Stimulated activated CD4-positive, alpha-beta T cell treated with anti-CD3 and anti-CD28 coated beads, Interleukin-15, amount 100 ng/mL, for 48 hours (primary cell): ENCODE measurements at regions not wholly inside any gene's neighbourhood (a gene's known extent, or its start where the extent isn't known, plus 50 kb on each side); places are given as distances from the start of the nearest gene placed in this dataset.
"Not testable (repeated sequence)": the region's sequence is repeated elsewhere in the genome, so short reads cannot be mapped to it uniquely, and the experiment has no call there.

Source experiments
- DNase-seq, 2 donors: peaks; one replicate each; pipeline ENCODE4 v3.0.0-alpha.2; 2020; ENCODE audit warnings: low read depth in 2 of 2

DNA sequence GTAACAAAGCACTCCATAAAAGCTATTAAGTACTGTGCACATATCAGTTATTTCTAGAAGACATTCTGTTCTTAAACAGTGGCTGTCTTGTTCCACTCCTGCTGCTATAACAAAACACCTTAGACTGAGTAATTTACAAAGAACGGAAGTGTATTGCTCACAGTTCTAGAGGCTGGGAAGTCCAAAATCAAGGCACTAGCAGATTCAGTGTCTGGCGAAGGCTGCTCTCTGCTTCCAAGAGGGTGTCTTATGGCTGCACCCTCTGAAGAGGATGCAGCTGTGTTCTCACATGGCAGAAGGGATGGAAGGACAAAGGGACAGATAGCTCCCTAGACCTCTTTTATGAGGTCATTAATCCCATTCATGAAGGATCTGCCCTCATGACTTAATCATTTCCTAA is 424.2 kb upstream of the ZMIZ1 start:
- DNase-seq, result no peak

DNA sequence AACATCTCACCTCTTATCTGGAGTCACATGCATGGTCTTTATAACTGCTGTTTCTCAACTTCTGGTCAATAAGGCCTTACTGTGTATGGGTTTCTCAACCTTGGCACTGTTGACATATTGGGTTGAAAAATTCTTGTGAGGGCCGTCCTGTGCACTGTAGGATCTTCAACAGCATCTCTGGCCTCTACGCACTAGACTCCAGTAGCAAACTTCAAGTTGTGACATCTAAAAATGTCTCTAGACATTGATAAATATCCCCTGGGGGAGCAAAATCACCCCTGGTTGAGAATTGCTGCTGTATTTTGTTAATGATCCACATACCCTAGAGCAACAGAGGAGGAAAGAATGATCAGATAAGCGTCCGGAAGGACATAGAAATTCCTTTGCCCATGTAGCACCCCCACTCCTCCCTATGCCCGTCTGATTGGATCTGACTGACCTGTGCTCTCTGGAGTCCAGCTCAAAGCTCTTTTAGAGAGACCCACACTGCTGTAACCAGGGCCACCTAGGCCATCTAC is 423.5 kb upstream of the ZMIZ1 start:
- DNase-seq, result no peak

DNA sequence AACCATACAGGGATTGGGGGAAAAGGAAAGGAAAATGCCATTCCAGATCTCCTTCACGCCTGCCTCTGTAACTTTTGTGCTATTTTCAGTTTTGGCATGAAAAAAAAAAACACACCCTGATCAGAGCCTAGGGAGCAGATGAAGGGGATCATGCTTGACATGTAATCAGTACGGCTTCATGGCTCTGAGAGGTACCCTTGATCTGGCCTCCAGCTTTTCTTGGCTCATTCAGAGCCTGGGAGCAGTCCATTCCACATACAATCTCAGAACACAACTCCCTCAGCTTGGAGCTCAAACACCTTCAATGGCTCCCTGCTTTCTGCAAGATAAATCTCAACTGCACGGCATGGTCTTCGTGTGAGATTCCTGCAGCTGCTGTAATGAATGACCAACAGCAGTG is 422.8 kb upstream of the ZMIZ1 start:
- DNase-seq, result no peak

DNA sequence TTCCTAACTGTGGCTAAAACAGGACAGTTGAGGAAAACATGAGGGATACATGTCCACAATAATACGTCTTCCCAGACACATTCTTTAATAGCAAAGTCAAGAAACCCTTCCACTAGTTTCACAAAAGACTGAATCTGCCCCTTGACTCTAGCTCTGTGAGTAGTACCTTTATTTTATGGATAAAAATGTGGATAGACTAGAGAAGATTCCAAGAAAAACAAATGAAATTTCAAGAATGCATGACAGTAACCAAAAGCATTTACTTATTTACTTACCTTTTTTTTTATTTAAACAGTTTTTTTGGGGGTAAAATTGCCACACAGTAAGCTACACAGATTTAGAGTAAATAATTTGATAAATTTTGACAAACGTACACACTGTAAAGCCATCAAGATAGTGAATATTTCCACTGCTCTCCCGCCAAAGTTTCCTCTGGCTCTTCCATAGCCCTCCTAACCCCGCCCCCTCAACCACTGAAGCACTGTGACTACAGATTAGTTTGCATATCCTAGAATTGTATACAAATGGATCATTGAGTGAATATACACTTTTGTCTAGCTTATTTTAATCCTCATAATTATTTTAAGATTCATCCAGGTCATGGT is 420.4 kb upstream of the ZMIZ1 start:
- DNase-seq, result no peak

DNA sequence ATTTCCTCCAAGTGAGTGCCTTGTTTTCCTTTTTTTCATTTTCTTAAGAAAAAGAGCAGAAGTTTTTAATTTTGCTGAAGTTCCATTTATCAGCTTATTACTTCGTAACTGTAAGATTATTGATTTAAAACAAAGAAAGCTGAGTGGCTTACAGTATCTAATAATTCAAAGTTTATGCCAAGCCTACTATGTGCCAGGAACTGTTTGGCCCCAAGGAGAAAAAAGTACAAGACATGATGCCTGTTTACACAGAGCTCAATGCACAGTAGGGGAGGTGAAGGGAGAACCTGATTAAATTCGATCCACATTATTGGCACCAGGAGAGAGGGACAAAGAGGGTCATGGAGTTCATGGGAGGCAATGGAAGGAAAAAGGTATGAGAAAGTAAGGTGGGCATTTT is 419.3 kb upstream of the ZMIZ1 start:
- no peak for DNase-seq

DNA sequence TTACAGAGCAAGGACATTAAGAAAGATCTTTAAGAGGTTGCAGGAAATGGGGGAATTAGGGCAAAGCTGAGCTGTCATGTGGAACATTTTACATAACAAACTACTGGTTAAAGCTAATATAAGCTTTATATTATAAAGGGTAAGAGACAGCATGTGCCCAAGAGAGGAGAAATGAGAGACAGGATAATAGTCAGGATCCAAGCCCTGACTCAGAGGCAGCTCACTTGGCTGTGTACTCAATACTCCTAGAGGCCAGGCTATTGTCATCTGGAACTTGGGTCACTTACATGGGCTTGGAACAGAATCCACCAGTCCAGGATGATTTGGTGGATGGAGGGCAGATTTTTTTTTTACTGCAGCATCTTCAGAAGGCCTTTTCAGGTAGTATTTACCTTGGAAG is 418.6 kb upstream of the ZMIZ1 start:
- no peak for DNase-seq

DNA sequence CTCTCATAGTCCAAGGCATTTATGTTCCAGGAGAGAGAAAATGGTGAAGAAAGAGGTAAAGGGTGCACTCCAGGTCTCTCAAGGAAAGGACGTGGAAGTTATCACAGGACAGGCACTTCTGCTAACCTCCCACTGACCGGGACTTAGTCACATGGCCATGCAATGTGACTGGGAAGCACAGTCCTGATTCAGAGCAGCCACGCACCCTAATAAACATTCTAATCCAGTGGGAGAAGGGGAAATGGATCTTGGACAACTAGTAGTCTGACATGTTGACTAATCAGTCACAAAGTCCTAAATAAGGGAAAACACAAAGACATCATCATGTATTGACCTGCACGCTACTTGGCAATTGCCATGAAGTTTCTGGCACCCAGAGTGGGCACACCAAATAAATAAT is 417.5 kb upstream of the ZMIZ1 start:
- DNase-seq, result no peak

DNA sequence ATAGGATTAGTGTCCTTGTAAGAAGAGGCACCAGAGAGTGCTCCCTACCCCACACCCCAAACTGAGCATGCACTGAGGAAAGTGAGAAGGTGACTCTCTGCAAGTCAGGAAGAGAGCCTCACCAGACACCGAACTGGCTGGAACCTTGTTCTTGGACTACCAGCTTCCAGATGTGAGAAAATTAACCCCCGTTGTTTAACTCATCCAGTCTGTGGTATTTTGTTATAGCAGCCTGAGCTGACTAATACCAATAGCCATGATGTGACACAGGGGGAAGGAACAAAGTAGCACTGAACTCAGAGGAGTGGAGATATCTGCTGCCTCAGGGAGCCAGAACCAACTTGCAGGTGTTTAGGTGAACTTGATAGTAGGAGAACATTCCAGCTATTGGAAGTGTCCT is 415.2 kb upstream of the ZMIZ1 start:
- no peak for DNase-seq

DNA sequence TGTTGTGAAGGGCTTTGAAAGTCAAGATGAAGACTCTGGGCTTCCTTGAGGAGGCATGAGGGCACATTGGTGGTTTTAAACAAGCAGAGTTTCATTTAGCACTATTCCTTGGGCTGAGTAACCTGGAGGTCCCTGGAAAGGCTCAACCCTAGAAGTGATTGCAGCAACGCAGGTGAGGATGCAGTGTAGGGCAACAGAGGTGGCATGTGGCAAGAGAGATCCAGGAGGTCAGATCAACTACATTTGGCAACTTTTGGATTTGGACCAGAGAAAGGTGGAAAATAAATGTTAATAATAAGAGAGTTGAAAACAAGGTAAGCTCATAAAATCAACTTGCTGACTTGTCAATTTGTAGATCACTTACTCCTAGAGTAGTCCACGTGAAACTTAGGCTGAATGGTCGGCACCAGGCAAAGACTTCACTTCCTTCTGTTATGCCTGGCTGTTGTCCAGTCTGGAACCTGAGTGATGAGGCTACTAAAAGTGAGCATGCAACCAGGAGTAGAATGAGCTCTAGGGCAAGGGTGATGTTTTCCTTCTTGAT is 414.6 kb upstream of the ZMIZ1 start:
- DNase-seq, result no peak

DNA sequence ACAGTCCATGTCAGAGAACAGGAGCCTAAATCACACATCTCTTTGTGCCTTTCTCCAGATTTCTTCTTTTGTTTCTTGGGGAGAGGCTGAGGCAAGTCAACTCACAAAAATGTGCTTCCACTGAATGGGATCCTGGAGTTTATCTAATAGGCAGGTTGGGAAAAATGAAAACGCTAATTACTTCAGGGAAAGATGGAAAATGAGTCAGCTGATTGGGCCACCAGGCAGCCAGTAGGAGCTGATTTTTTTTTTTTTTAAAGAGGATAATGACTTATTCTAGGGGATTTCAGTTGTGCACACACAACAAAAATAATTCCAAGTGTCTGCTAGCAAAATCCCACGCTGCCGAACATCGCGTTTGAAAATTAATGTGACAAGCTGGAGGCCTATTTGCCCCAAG is 412.8 kb upstream of the ZMIZ1 start:
- no peak for DNase-seq

DNA sequence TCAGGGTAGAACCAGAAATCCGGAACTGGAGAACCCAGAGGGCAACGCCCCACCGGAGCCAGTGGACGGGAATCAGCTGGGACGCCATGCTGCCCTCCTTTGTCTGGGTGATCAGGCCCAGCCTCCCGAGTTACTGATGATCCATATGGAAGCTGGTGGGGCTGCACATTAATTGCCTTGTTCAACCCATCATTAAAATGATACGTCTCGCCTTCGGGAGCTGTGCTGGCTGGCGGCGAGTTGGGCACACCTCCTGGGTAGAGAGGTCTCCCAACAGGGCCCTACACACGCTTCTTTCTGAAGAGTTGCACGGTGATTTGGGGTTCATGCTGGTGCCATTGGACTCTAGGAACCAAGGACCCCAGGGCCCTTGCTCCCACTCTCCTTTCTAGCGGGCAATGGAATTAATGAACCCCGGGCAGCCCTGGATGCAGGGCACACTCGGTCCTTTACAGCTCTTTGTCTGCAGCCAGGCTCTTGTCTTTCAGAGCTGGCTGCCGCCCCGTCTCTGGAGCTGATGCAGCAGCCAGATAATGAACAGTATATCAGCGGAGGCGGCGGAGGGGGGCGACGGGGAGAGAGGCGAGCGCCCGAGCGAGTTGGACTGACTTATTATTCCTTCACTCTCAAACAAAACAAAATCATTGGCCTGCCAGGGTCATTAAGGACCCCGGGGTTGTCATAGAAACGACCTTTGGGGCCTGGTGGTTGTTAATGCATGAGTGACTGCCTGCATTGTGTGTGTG is 412.2 kb upstream of the ZMIZ1 start:
- DNase-seq, result no peak

DNA sequence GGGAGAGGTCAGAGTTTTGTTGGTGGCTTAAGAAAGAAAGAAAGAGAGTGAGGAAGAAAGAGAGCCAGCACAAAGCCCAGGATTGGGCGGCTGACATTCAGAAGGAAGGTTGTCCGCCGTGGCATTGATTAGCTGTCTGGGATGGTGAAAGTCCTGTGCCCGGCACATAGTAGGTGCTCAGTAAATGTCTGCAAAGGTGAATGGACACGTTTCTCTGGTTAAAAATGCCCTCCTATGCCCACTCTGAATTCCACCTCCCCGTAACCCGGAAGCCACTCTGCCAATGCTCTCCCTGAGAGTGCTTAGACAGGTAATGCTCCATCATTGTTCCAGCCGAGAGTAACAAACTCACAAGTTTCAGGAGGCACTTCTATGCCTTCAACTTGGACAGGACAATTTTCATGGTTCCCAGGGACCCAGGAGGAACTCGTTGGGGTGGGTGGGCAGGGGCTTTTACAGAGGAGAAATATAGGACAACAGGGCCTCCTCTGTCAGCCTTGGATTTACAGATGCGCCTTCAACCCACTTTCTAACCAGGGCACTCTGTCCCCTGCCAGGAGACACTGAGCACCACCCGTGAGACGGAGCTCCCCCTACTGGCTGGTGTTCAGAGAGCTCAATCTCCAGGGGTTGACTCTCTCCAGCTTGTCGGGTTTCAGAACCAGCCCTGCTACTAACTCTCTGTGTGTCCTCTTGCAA is 411.5 kb upstream of the ZMIZ1 start:
- peak; percentile 47 to 62 for DNase-seq

DNA sequence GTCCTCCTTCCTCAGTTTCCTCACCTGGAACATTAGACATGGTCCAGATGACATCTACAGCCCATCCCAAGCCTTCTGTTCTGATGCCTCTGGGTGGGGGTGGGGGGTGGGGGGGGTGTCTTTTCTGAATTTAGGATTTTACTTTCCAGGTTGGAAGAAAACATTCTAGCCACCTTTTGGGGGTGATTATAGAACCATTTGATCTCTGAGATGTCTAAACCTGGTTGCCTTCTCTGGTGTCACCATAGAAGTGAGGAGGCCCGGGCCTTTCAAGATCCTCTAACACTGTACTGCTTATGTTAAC is 411.0 kb upstream of the ZMIZ1 start:
- no peak for DNase-seq

DNA sequence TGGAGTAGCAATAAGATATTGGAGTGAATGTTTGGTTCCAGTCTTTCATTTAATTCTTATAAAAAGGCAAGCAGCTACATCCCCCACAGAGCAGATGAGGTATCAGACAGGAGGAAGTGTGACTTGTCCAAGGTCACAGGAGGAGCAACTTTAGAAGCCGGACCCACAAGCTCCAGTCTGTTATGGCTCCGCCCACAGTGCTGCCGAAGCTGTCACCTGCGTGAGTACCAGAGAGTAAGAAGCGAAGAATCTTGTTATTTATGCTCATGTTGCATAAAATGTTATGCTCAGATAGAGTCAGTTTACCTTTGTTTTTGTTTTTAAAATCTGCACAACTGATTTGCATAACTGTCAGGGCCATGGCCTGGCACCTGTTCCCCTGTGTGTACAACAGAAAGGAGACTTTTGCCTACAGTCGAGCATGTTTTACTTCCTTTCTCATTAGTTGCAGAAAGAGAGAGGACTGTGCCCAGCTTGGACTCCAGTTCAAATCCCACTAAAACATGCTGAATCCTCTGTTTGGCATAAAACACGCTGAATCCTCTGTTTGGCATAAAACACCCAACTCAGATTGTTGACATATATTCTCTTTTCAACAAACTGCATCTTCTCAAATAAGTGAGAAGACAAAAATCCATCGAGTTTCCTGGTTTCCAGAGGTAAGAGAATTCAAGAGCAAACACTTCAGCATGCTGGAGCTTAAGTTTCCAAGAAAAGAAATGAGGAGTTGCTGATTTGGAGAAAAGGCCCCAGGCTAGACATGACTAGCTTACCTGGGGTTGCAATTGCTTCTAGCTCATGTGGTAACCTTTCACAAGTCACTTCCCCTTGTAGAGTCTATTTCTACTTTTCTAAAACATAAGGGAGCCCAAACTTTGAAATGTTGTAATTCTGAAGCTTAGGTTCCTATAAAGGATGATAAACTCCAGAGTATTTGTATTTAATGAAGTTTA is 409.8 kb upstream of the ZMIZ1 start:
- no peak for DNase-seq

DNA sequence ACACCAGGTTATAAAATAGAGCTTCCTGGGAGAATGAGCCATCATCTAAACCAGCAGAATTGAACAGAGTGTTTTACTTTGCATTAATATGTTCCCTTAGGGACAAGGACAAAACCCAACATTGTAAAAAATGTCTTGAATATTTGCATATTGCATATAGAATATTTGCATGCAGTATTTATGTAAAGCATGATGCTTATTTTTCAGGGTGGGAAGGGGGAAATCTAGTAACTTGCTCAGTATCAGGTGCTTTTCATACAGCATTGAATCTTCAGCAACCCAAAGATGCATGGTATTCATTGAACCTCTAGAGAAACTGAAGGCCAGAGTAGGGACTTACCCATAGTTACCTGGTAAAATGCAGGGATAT is 409.2 kb upstream of the ZMIZ1 start:
- no peak for DNase-seq

DNA sequence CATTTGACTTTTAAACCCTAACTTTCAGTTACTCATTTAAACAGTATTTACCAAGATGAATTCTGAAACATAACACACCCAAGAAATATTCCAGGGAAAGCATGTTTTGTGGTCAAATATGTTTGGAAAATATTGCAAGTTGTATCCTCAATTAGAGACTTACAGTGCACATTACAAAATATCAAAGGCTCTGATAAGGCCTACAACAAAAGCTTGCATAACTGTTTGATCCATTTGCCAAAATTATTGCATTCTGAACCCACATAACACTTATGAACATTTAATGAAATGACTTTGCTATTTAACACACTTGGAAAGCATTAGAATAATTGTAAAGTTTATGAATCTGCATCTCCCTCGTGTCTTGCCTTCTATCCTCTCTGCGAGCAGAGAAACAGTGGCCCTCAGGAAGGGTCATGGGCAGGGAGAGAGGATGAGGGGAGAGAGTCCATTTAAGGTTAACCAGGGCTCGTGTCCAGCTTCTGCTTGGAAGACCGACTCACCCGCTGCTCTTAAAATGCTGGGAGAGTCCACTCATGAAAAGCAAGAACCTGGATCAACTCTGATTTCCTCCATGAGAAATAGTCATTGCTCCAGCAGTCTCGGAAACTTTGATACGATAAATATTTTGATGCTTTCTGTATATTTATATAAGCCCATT is 408.2 kb upstream of the ZMIZ1 start:
- DNase-seq, result no peak

DNA sequence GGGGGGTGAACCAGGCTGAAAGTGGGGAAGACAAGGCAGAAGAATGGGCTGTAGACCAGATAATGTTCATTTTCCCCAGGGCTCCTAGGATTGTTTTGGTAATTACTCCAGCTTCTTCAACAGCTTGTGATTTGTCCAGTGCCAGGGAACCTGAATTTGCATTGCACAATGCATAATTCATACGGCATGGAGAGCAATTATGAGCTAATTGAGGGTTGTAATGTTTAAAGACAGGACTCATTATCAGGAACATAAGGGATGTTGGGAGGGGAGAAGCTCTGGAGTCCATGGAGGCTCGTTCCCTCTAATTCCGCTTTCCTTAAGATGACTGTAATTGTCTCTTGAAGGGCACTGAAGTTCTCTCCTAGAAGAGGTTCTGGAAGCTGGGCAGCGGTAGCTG is 405.0 kb upstream of the ZMIZ1 start:
- DNase-seq, result no peak

DNA sequence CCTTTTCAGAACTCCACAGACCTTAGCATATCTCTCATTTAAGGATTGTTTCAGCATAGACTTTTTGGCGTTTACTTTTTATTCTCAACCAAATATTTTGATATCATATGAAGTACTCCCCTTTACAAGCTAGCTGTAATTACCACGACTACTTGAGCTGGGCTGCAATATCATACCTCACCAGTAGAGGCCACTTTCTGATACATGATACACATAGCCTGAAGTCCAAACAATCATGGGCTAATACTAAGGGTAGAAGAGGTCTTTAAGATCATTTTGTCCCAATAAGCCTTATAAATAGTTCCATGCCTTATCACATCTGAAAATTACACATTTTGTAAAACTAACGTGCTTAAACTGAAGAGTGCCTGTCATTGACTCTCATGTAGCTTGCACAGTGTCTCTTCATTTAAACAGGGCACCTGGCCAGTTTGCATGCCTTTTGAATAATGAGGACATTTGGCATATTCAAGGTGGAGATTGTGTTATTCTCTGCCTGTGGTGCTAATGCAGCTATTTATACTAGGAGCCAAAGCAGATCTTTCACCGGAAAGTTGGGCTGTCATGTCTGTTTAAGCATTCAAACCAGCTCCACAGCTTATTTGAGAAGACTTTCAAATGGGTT is 403.7 kb upstream of the ZMIZ1 start:
- DNase-seq, result peak in 1 of 2 donors; percentile 8

DNA sequence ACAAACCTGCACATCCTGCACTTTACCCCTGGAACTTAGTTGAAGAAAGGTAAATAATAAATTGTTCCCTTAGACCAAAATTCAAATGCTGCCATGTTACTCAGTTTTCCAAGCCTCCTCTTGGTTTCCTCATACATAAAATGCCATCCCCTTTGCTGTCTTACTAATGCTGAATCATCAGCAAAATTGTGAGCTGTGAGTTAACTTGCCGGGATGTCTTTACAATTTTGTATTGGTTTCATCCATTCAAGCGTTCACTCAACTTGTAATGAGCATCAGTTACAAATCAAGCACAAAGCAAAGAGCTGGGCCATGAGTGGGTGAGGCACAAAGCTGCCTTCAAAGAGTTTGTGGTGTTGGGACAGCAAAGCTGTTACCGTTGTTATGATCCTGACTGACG is 395.8 kb upstream of the ZMIZ1 start:
- DNase-seq, result no peak

DNA sequence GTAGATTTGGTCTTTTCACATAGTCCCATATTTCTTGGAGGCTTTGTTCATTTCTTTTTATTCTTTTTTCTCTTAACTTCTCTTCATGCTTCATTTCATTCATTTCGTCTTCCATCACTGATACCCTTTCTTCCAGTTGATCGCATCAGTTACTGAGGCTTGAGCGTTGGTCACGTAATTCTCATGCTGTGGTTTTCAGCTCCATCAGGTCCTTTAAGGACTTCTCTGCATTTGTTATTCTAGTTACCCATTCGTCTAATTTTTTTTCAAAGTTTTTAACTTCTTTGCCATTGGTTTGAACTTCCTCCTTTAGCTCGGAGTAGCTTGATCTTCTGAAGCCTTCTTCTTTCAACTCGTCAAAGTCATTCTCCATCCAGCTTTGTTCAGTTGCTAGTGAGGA is 387.6 kb upstream of the ZMIZ1 start:
- DNase-seq, result not testable (repeated sequence)

DNA sequence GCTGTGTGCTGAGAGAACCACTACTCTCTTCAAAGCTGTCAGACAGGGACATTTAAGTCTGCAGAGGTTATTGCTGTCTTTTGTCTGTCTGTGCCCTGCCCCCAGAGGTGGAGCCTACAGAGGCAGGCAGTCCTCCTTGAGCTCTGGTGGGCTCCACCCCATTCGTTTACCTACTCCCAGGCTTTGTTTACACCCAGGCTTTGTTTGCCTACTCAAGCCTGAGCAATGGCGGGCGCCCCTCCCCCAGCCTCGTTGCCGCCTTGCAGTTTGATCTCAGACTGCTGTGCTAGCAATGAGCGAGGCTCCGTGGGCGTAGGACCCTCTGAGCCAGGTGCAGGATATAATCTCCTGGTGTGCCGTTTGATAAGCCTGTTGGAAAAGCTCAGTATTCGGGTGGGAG is 386.8 kb upstream of the ZMIZ1 start:
- DNase-seq, result not testable (repeated sequence)
